GM12892 (cell line): ENCODE measurements at regions not wholly inside any gene's neighbourhood (a gene's known extent, or its start where the extent isn't known, plus 50 kb on each side); places are given as distances from the start of the nearest gene placed in this dataset.

Source experiments
- POLR2AphosphoS5 ChIP-seq: IDR thresholded peaks from 2 replicates; pipeline ENCODE4 v1.6.1; 2011; ENCODE audit warnings: low read depth, low read length, control low read depth
- TAF1 ChIP-seq: IDR thresholded peaks from 2 replicates; pipeline ENCODE4 v1.6.1; 2011; ENCODE audit warnings: low read depth, mild to moderate bottlenecking, control low read depth, low read length, borderline replicate concordance

- TF ChIP-seq TAF1: no peak
- no peak for TF ChIP-seq POLR2AphosphoS5
Observed at GRCh38 chr7:31171984-31172383, 119.9 kb downstream of the ADCYAP1R1 start.
